AG04449 (cell line): ENCODE measurements at regions not wholly inside any gene's neighbourhood (a gene's known extent, or its start where the extent isn't known, plus 50 kb on each side); places are given as distances from the start of the nearest gene placed in this dataset.

Experiments
- CTCF ChIA-PET: fragments of 350-600 bp; formaldehyde crosslinking; extraction: SDS; loops from one replicate; lab custom pipeline; 2021; ENCODE audit warnings: antibody characterized with exemption; lab: Yijun Ruan, JAX
- POLR2A ChIA-PET: fragments of 400-600, 350-600 bp; formaldehyde crosslinking; extraction: SDS; loops from one replicate; lab custom pipeline; 2020; ENCODE audit warnings: antibody characterized with exemption, inconsistent platforms; lab: Yijun Ruan, JAX
- DNase-seq: peaks from one replicate; pipeline ENCODE4 v3.0.0-alpha.2; 2010; ENCODE audit warnings: low read depth, low spot score
- H3K4me3 ChIP-seq: 2 replicates; pipeline ENCODE4 v1.5.1; 2011; ENCODE audit warnings: low read depth, mild to moderate bottlenecking, control low read depth, low read length
- TF ChIP-seq, protein P1 (sequence below): IDR thresholded peaks from one replicate; pipeline ENCODE4 v1.5.1; 2011; ENCODE audit warnings: mild to moderate bottlenecking, moderate library complexity, low read length, control low read depth, inconsistent platforms; ENCODE audit not compliant: insufficient read depth; ENCODE audit errors: missing control alignments

DNA sequence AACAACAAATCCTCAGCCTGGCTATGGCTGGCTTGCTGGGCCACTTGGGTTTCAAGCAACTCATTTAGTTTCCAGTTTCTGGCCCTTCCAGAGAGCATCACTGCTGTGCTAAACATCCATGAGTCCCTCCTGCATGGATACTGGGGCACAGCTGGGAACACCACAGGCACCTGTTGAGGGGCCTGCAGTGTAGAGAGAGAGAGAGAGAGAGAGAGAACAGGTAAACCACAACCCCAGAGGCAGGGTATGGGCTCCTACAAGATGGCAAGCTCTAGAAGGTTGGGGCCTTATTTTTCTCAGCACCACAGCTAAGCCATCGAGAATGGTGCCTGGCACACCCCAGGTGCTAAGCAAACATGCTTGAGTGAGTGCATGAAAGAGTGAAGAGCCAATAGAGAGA lies 120.3 kb downstream of the RBFOX3 start:
- ChIA-PET POLR2A (no interaction called here), CTCF (no interaction called here)
- no peak for DNase-seq
- TF ChIP-seq, protein P1, sequence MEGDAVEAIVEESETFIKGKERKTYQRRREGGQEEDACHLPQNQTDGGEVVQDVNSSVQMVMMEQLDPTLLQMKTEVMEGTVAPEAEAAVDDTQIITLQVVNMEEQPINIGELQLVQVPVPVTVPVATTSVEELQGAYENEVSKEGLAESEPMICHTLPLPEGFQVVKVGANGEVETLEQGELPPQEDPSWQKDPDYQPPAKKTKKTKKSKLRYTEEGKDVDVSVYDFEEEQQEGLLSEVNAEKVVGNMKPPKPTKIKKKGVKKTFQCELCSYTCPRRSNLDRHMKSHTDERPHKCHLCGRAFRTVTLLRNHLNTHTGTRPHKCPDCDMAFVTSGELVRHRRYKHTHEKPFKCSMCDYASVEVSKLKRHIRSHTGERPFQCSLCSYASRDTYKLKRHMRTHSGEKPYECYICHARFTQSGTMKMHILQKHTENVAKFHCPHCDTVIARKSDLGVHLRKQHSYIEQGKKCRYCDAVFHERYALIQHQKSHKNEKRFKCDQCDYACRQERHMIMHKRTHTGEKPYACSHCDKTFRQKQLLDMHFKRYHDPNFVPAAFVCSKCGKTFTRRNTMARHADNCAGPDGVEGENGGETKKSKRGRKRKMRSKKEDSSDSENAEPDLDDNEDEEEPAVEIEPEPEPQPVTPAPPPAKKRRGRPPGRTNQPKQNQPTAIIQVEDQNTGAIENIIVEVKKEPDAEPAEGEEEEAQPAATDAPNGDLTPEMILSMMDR = no peak
- H3K4me3 ChIP-seq = no peak overlapping the region

DNA sequence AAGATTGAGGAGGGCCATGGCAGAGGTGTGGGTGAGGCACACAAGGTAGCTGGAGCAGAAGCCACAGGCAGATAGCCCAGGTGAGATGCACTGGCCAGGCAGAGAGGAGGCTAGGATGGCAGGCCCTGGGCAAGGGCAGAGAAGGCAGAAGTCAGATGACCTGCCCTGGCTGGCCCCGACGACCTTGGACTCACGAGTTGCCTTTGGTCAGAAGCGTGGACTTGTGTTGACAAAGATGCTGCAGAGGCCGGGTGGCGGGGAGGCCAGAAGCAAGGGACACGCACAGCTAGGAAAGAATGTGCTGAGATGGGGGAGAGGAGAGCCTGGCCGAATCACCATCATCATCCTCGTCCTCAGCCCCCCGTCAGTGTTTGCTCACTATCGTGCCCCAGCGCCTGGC lies 123.7 kb downstream of the RBFOX3 start:
- DNase-seq = no peak
- no peak overlapping the region for H3K4me3 ChIP-seq
- TF ChIP-seq, protein P1 = no peak
- POLR2A ChIA-PET = no interaction called here
- CTCF ChIA-PET = no interaction called here

DNA sequence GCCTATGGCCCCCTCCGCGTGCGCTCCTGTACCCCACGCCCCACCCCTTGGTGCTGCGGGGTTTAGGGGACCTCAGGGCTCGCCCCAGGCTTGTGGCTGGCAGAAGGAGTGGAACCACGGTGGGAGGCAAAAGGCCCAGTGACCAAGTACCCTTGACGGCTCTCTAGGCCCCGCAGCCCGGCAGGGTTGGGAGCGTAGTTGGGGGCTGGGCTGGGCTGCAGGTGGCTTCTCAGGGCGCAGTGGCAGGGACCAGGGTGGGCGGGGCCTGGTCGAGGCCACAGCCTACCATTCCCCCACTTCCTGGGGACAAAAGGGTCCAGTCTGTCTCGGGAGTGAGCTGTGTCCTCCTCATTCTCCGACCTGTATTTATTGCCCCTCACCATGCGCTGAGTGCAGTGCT lies 124.9 kb downstream of the RBFOX3 start:
- H3K4me3 ChIP-seq = no peak overlapping the region
- CTCF ChIA-PET = no interaction called here
- TF ChIP-seq, protein P1 = no peak
- DNase-seq = no peak
- POLR2A ChIA-PET = no interaction called here

DNA sequence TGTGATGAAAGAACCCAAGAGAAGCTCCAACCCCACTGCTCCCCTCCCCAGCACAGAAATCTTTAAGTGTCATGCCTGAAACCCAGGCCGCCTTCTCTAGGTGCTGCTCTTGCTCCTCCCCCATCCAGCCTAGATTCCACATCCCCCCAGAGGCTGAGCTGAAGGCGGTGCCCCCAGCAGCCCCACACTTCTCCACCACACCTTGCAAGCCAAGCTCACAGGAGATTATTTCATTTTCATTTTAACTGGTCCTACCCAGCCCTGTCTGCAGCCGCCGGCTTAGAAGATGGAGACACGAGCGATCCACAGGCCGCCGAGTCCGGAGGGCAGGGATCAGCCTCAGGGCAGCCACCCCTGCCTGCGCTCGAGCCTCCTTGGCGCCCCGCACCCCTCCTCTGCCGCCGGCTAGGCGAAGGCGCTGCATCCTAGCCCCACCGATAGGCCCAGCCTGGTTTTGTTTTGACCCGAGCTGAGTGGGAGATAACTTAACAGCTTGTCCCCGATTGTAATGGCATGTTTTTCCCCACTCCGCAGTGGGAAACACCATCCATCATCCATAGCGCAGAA lies 125.3 kb downstream of the RBFOX3 start:
- ChIA-PET CTCF (no interaction called here), POLR2A (no interaction called here)
- H3K4me3 ChIP-seq = no peak overlapping the region
- TF ChIP-seq, protein P1 = no peak
- no peak for DNase-seq

DNA sequence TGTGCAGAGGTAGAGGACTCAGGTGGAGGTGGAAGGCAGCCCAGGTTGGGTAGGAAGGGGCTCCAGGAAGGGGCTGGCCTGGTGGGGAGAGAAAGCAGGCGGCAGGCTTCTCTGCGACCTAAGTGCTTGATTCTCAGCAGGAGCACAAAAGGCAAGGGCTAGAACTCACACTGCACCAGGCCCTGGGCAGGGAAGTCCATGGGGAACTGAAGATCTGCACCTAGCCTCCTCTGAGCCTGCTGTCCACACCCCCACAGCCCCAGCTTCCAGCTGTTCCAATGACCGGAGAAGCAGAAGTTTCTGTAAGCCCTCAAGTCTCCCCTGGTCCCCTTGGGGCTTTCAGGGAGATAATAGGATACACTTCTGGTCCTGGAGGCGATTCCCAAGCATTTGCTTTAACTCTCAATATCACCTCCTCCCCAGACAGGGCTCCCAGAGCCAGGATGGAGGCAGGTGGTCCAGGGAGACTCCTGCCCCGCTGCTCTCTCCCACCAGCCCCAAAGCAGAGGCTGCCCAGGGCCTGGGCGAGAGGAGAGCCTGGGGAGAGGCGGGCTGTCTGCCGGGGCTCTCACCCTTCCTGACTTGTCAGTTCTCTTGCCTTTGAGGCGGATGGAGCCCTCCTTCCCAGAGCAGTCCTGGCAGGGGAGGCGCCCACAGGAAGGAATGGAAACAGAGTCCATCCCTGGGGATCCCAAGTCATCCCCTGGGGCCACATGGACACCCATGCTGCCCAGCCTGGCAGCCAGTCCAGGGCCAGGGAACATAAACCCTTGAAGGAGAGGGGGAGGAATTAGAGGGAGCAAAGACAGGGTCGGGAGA lies 126.0 kb downstream of the RBFOX3 start:
- TF ChIP-seq, protein P1 = no peak
- POLR2A ChIA-PET = no interaction called here
- CTCF ChIA-PET = no interaction called here
- DNase-seq = no peak
- H3K4me3 ChIP-seq = no peak overlapping the region

DNA sequence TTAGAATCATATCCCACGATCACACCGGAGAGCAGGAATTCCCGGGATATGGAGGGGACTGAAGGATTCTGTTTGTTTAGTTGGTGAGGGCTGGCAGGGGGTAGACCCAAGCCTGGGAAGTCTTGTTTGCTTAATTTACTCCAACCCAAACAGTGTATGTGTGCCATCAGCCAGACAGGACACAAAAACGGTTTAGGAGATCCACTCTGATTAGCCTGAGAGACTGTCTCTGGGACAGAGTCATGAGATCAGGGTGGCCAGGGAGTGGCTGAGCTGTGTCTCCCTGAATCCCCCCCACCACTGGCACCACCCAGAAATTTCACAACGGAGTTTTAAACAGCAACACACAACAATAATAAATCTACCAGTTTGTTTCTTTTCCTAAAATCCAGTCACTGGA lies 127.0 kb downstream of the RBFOX3 start:
- TF ChIP-seq, protein P1 = no peak
- no peak for DNase-seq
- POLR2A ChIA-PET = no interaction called here
- CTCF ChIA-PET = no interaction called here
- H3K4me3 ChIP-seq = no peak overlapping the region
